ENCODE measurements at regions not wholly inside any gene's neighbourhood (a gene's known extent, or its start where the extent isn't known, plus 50 kb on each side); places are given as distances from the start of the nearest gene placed in this dataset.

GRCh38 chr14:97456958-97457357 lies 659.8 kb downstream of the VRK1 start (continued):
- TF ChIP-seq HIC1 (tag by site-specific recombination; IDR thresholded peaks at IDR 0.05) (no peak), OSR2 (tag by site-specific recombination; IDR thresholded peaks at IDR 0.05) (no peak), HOXD13 (CRISPR knock-in tag; IDR thresholded peaks at IDR 0.05; ENCODE audit: borderline replicate concordance) (no peak)

DNA sequence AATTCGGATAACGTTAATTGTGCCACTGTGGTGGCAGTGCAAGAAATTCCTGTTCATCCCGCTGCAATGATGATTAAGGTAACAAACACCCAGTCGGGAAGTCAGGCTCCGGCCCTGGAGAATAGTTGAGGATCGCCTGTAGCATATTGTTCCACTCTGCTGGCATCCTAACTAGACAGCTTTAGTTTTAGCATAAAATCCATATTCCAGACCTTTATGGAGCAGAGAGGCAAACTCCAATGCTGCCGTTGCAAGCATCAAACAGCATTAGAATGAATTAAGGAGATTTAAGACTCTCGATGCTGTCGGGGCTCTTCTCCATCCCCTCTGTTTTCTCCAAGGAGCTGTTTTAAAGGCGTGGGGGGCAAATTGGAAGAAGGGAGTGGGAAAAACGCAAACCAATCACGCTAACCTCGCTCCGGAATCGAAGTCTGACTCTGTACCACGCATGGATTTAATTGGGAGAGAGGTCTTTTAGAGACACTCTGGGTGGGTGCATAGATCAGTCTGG lies 660.4 kb downstream of the VRK1 start:
- Histone ChIP-seq H3K9me3 (ENCODE audit: control insufficient read depth, insufficient read depth, low read depth, low read length) (no peaks in the 10 kb centered on the region; the same call in 1 of the 2 replicates), H3K36me3 (ENCODE audit: control insufficient read depth in 2 of 2, insufficient read depth in 1 of 2, low read length in 2 of 2) (no peaks in the 10 kb centered on the region), H3K4me1 (ENCODE audit: control insufficient read depth, insufficient read depth, low read length) (no peaks in the 10 kb centered on the region), H3K27ac (ENCODE audit: extremely low read depth, low read depth, low read length) (no peak overlapping the region), H3K4me3 (ENCODE audit: low read depth, low read length) (no peak overlapping the region)
- POLR2A ChIA-PET, result no interaction called here
- TF ChIP-seq ZNF24 (tag by site-specific recombination; IDR thresholded peaks at IDR 0.05), result no peak
- TF ChIP-seq ZNF394 (tag by site-specific recombination; IDR thresholded peaks at IDR 0.05; ENCODE audit: borderline replicate concordance), result no peak
- CTCF ChIA-PET, result no interaction called here

DNA sequence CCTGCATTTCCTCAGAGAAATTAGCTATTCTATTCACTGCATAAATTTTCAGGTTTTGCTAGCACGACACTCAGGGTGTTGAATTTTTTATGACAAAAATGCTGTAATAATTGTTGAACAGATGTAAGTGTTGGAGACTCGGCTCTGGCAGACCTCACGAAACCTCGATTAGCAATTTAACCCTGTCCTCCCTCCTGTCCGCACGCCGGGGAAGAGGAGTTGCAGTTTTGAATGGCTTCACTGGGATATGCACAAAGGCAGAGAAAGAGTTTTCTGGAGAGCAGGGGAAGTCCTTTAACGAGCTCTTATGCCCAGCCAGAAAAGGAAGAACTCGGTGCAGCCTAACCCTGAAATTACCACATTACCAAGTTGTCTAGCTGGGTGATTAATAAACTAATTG lies 661.1 kb downstream of the VRK1 start:
- ChIA-PET POLR2A (no interaction called here), CTCF (no interaction called here)
- TF ChIP-seq ZNF202 (tag by site-specific recombination; IDR thresholded peaks at IDR 0.05; ENCODE audit: borderline replicate concordance), result no peak
- no peak for TF ChIP-seq ZNF404 (tag by site-specific recombination; IDR thresholded peaks at IDR 0.05)
- TF ChIP-seq ZNF174 (tag by site-specific recombination; IDR thresholded peaks at IDR 0.05), result no peak
- TF ChIP-seq ZNF768 (tag by site-specific recombination; IDR thresholded peaks at IDR 0.05), result no peak
- no peak for TF ChIP-seq ZNF274 (IDR thresholded peaks at IDR 0.05; ENCODE audit: low read length)
- no peak for TF ChIP-seq ZNF274 (tag by site-specific recombination; IDR thresholded peaks at IDR 0.05; ENCODE audit: borderline replicate concordance)
- no peak for TF ChIP-seq ZNF211 (tag by site-specific recombination; IDR thresholded peaks at IDR 0.05; ENCODE audit: low read depth)
- no peak for TF ChIP-seq ZNF654 (tag by site-specific recombination; IDR thresholded peaks at IDR 0.05; ENCODE audit: low read depth)
- no peak for TF ChIP-seq ZBTB11 (tag by site-specific recombination; conservative IDR thresholded peaks at IDR 0.05; ENCODE audit: low read depth)
- no peak for TF ChIP-seq ZNF600 (tag by site-specific recombination; IDR thresholded peaks at IDR 0.05)
- no peak for TF ChIP-seq TCF7L2 (IDR thresholded peaks at IDR 0.05; ENCODE audit: borderline replicate concordance, low read depth, low read length)
- TF ChIP-seq ZBTB8A (tag by site-specific recombination; IDR thresholded peaks at IDR 0.05), result no peak
- TF ChIP-seq ZNF423 (tag by site-specific recombination; IDR thresholded peaks at IDR 0.05), result no peak
- TF ChIP-seq SALL2 (tag by site-specific recombination; IDR thresholded peaks at IDR 0.05; ENCODE audit: borderline replicate concordance), result no peak
- no peak for TF ChIP-seq ZNF791 (tag by site-specific recombination; IDR thresholded peaks at IDR 0.05)
- TF ChIP-seq ZNF426 (tag by site-specific recombination; IDR thresholded peaks at IDR 0.05), result no peak
- TF ChIP-seq ZNF561 (tag by site-specific recombination; IDR thresholded peaks at IDR 0.05; ENCODE audit: borderline replicate concordance), result no peak
- no peak for TF ChIP-seq ZNF501 (tag by site-specific recombination; IDR thresholded peaks at IDR 0.05)
- H3K27ac ChIP-seq (ENCODE audit: extremely low read depth, low read depth, low read length), result no peak overlapping the region
- no peak overlapping the region for H3K4me3 ChIP-seq (ENCODE audit: low read depth, low read length)
- no peaks in the 10 kb centered on the region; the same call in 1 of the 2 replicates for H3K9me3 ChIP-seq (ENCODE audit: control insufficient read depth, insufficient read depth, low read depth, low read length)
- H3K36me3 ChIP-seq (ENCODE audit: control insufficient read depth in 2 of 2, insufficient read depth in 1 of 2, low read length in 2 of 2), result no peaks in the 10 kb centered on the region
- H3K4me1 ChIP-seq (ENCODE audit: control insufficient read depth, insufficient read depth, low read length), result no peaks in the 10 kb centered on the region
